ENCODE measurements at regions not wholly inside any gene's neighbourhood (a gene's known extent, or its start where the extent isn't known, plus 50 kb on each side); places are given as distances from the start of the nearest gene placed in this dataset.

- TF ChIP-seq POLR2A (IDR thresholded peaks at IDR 0.05; ENCODE audit: borderline replicate concordance, extremely low read depth, insufficient read depth, insufficient read length) (no peak), REST (IDR thresholded peaks at IDR 0.05; ENCODE audit: low read depth) (no peak), CTCF (IDR thresholded peaks at IDR 0.05 in 2 of 3, conservative IDR thresholded peaks at IDR 0.05 in 1 of 3; ENCODE audit: borderline replicate concordance in 1 of 3, insufficient read depth in 1 of 3, low read depth in 2 of 3, low read length in 2 of 3) (no peak), EZH2 (IDR thresholded peaks at IDR 0.05) (no peak), SRF (IDR thresholded peaks at IDR 0.05; ENCODE audit: low read depth) (no peak), EZH2phosphoT487 (IDR thresholded peaks at IDR 0.05; ENCODE audit: borderline replicate concordance) (no peak), POLR2AphosphoS5 (IDR thresholded peaks at IDR 0.05; ENCODE audit: low read depth, low read length) (no peak), TCF7L2 (IDR thresholded peaks at IDR 0.05; ENCODE audit: borderline replicate concordance, extremely low read depth, insufficient read depth, insufficient read length) (no peak)
Observed at GRCh38 chr16:65515193-65515592, 393.3 kb upstream of the CDH11 start.
